GM19455 (cell line): ENCODE measurements at regions not wholly inside any gene's neighbourhood (a gene's known extent, or its start where the extent isn't known, plus 50 kb on each side); places are given as distances from the start of the nearest gene placed in this dataset.

Experiments used
- ATAC-seq: cut with Tn5 transposase; IDR thresholded peaks from one replicate; pipeline ENCODE4 v1.9.1; 2021; ENCODE audit not compliant: unreplicated experiment

- no peak for ATAC-seq
Measured at GRCh38 chr18:60319129-60319528, 53.4 kb downstream of the MC4R start.

- ATAC-seq: no peak
Measured at GRCh38 chr18:60311676-60312360, 60.8 kb downstream of the MC4R start.

GRCh38 chr18:60295674-60296073 is 76.9 kb downstream of the MC4R start:
- no peak for ATAC-seq

DNA sequence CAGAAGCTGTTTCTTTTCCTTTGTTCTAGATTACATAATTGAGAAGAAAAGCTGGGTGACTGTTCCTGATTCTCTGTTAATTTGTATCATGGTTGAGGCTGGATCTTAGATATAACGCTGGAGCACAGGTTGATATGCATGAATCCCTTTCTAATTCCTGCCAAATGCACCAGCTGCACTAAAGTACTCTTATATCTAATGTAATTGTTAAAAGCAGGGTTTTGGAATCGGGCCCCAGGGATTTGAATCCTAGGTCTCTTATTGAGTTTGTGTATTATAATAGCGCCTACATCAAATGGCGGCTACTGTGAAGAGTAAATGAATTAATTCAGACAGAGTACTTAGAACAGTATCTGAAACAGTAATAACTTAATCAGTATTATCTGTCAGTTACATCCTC is 80.4 kb downstream of the MC4R start:
- no peak for ATAC-seq

GRCh38 chr18:60279391-60279790 is 93.2 kb downstream of the MC4R start:
- ATAC-seq: no peak

DNA sequence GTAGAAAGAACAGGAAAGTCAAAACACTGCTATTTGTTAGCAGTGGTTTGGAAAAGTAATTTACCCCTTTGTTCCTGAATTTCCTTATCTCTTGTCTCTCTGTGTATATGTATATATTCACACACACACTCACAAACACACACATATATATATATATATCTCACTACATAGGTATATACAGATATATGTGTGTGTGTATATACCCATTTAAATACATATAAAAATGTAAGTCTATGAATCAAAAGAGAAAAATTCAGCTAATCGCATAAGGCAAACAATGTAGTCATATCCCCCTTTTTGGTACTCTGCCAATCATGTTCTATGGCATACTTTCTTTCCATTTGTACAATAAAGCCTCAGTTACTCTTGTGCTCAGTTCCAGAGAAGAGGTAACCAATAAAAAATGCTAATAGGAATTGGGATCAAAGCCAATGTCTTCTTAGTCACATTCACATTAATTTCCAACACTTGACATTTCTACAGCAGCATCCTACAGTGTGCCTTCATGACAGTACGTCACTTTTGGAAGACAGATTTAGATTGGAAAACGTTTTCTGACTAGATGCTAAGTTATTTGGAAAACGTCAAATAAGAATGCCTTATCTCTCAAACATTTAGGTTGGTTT is 94.6 kb downstream of the MC4R start:
- ATAC-seq: no peak

- ATAC-seq: no peak
Measured at GRCh38 chr18:60267391-60268058, 105.0 kb downstream of the MC4R start.

DNA sequence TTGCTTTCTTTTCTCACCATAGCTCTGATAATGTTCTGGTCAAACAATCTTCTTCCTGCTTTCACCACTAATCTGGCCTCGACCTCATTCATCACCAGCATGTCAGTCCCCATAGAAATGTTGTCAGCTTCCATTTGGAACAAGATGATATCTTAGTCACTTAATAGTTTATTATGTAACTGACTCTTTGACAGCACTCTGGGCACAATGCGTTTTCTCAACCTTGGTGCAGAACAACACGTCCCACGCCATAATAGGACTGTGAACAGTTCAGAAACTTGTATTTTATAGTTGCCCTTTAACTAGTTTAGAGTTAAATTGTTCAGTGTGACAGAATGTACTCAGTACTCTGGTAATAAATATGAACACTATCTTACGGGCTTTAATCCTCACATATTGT is 106.0 kb downstream of the MC4R start:
- ATAC-seq: no peak

- no peak for ATAC-seq
Measured at GRCh38 chr18:60259052-60259681, 113.4 kb downstream of the MC4R start.

DNA sequence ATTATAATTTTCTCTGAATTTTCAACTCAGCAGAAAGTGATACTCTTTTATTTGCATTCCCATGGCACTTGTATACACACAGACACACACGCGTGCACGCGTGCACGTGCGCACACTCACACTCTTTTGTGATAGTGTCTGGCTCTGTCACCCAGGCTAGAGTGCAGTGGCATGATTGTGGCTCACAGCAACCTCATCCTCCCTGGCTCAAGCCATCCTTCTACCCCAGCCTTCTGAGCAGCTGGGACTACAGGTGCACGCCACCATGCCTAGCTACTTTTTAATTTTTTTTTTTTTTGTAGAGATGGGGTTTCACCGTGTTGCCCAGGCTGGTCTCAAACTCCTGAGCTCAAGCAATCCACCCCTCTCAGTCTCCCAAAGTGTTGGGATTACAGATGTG is 123.2 kb downstream of the MC4R start:
- no peak for ATAC-seq

DNA sequence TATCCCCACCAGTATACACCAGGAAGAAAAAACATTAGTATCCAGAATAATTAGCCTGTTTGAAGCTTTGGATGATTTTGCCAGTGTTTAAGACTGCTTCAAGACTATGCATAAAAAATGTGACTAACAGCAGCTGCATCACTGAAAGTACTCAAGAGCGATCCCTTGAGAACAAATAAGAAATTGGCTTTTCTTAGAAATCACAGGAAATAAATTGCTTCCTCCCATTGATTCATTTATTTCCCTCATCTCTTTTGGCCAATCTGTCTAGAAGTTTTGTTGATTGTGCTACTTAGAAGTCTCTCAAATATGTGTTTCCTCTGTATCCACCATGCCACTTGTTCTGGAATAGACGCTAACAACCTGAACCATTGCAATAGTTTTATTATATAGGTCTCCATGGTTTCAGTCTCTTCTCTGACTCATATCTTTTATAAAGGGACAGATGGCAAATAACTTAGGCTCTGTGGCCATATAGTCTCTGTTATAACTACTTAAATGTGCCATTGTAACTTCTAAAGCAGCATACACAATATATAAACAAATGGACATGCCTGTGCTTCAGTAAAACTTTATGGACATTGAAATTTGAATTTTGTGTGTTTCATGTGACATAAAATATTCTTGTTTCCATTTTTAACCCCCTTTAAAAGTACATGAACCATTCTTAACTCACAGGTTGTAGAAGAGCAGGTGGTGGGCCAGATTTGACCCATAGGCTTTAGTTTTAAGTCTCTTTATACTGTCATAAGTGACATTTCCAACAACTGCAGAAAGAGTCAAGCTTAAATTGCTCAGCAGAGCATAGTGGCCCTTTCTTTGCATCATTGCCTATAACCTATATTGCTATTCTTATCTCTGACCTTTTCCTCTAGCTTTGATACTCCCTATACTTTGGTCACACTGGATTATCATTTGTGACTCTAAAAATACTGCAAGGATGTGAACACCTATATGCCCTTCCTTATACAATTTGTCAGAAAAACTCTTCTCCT is 123.9 kb downstream of the MC4R start:
- no peak for ATAC-seq

GRCh38 chr18:60247103-60247502 is 125.5 kb downstream of the MC4R start:
- peak; percentile 67 for ATAC-seq

GRCh38 chr18:60246606-60247005 is 126.0 kb downstream of the MC4R start:
- ATAC-seq: peak; percentile 69

- ATAC-seq: no peak
Measured at GRCh38 chr18:60245096-60245495, 127.5 kb downstream of the MC4R start.

DNA sequence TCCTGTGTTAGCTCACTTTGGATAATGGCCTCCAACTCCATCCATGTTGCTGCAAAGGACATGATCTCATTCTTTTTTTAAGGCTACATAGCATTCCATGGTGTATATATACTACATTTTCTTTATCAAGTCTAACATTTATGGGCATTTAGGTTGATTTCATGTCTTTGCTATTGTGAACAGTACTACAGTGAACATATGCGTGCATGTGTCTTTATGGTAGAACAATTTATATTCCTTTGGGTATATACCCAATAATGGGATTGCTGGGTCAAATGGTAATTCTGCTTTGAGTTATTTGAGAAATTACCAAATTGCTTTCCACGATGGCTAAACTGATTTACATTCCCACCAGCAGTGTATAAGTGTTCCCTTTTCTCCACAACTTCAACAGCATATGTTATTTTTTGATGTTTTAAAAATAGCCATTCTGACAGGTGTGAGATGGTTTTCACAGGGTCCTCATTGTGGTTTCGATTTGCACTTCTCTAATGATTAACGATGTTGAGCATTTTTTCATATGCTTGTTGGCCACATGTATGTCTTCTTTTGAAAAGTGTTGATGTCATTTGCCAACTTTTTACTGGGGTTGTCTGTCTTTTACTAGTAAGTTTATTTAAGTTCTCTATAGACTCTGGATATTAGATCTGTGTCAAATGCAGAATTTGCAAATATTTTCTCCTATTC is 133.4 kb downstream of the MC4R start:
- peak; percentile 90 for ATAC-seq

DNA sequence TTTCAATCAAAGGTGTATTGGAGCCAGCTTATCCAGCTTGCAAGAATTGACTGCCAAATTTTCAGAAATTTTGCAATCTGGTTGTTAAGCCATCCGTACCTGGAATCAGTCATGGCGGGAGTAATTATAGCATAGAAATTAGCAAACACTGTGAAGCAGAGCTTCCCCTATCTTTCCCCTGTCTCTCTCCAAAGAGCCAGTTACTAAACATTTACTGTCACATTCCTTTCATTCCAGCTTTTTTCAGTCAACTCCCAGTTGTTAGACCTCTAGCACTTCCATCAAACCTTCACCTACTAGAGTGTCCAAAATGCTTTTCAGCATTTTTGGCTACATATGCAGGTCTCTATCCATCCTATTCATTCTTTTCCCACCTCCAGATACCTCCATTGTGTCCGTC is 137.4 kb downstream of the MC4R start:
- no peak for ATAC-seq

GRCh38 chr18:60232541-60232940 is 140.0 kb downstream of the MC4R start:
- ATAC-seq: no peak

DNA sequence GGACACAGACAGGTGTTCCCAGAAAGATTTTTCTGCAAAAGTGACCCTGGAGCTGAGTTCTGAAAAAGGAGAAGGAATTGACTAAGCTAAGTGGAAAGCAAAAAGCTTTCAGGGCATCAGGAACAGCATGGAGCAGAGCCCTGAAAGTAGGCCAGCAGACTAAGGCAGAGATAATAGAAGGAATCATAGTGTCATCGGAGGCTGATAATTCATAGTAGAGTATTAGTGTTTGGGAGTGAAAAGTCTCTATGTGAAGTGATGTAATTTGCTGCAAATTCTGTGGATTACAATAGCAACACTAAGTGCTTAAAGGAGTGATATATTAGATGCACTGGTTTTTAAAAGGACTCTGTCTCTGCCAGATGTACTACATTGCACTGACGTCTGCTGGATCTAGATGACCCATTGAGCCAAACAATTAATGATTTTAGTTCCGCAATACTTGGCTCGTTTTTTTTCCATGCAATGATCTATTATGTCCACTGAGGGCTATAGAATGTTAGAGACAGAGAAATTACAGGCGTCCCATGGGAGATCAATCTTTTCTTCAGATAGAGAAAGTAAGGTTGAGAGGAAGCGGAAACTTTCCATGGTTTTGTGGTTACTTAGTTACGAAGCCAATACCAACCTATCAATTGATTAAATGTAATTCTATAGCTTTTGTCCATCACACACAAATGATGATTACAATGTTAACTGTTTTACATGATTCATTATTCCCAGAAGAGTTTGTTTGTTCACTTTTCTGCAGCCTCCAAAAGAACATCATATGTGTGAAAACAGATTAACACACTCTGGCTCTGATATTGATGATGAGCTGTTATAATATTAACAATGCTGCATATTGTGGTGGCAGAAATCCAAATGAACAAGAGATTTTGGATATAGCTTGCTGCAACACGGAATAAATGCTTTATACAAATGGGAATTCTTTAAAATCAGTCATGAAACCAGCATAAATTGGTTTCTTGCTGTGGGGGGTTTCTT is 143.7 kb downstream of the MC4R start:
- ATAC-seq: no peak

DNA sequence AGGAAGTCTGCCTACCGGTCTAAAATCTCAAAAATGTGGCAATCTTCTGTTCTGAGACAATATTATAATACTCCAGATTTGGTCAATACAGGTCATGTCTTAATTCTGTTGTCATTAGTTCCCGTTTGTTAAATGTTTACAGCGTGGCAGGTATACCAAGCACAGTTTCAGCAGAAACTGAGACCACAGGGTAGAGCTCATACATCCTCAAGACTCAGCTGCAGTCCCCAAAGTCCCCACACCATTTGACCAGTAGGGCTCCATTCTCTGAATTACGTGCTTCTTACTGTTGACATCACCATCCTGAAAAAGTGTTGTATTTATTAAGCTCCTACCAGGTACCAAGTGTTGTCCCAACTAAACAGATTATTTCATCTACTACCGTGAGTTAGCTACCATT is 157.1 kb downstream of the MC4R start:
- ATAC-seq: no peak
